Hepatocyte (in vitro differentiated cells): ENCODE measurements at regions not wholly inside any gene's neighbourhood (a gene's known extent, or its start where the extent isn't known, plus 50 kb on each side); places are given as distances from the start of the nearest gene placed in this dataset.

Experiments used
- DNase-seq: peaks from one replicate; pipeline ENCODE4 v3.0.0-alpha.2; 2016; ENCODE audit warnings: low spot score
- H2AFZ ChIP-seq: fragments of 200-600 bp; sonication (generic); 2 replicates; pipeline ENCODE4 v1.6.0; 2016; ENCODE audit warnings: antibody characterized with exemption, mild to moderate bottlenecking
- H3K27ac ChIP-seq: fragments of 200-600 bp; sonication (generic); 2 replicates; pipeline ENCODE4 v1.5.1; 2016; ENCODE audit warnings: mild to moderate bottlenecking
- H3K27me3 ChIP-seq: fragments of 200-600 bp; sonication (generic); 2 replicates; pipeline ENCODE4 v1.6.1; 2016
- H3K36me3 ChIP-seq: fragments of 200-600 bp; sonication (generic); replicated peaks from 2 replicates; pipeline ENCODE4 v1.5.1; 2016; ENCODE audit warnings: low read depth; ENCODE audit not compliant: insufficient read depth
- H3K4me1 ChIP-seq: fragments of 200-600 bp; sonication (generic); 2 replicates; pipeline ENCODE4 v1.5.1; 2016; ENCODE audit warnings: mild to moderate bottlenecking, moderate library complexity; ENCODE audit not compliant: insufficient read depth
- H3K4me2 ChIP-seq: fragments of 200-600 bp; sonication (generic); 2 replicates; pipeline ENCODE4 v1.6.0; 2016
- H3K4me3 ChIP-seq: fragments of 200-600 bp; sonication (generic); 2 replicates; pipeline ENCODE4 v1.5.1; 2016; ENCODE audit warnings: mild to moderate bottlenecking
- H3K79me2 ChIP-seq: fragments of 200-600 bp; sonication (generic); 2 replicates; pipeline ENCODE4 v1.6.0; 2017; ENCODE audit warnings: mild to moderate bottlenecking
- H3K9me2 ChIP-seq: fragments of 200-600 bp; sonication (generic); replicated peaks from 2 replicates; pipeline ENCODE4 v1.6.0; 2017; ENCODE audit warnings: mild to moderate bottlenecking; ENCODE audit not compliant: insufficient read depth
- H3K9me3 ChIP-seq: fragments of 200-600 bp; sonication (generic); 2 replicates; pipeline ENCODE4 v1.5.1; 2016; ENCODE audit warnings: low read depth, mild to moderate bottlenecking
- H4K20me1 ChIP-seq: fragments of 200-600 bp; sonication (generic); 2 replicates; pipeline ENCODE4 v1.6.0; 2016; ENCODE audit warnings: mild to moderate bottlenecking; ENCODE audit not compliant: insufficient read depth, poor library complexity, severe bottlenecking
- EZH2 ChIP-seq: fragments of 200-600 bp; sonication (generic); IDR thresholded peaks from 2 replicates; pipeline ENCODE4 v1.6.1; 2016; ENCODE audit warnings: antibody characterized with exemption, mild to moderate bottlenecking, borderline replicate concordance
- EZH2phosphoT487 ChIP-seq: fragments of 200-600 bp; sonication (generic); IDR thresholded peaks from one replicate; pipeline ENCODE4 v1.6.1; 2018; ENCODE audit warnings: antibody characterized with exemption, mild to moderate bottlenecking, low read depth, moderate library complexity; ENCODE audit not compliant: unreplicated experiment, severe bottlenecking
- WGBS: methylation state at CpG from one replicate; pipeline ENCODE4 v1.1.6; 2016; ENCODE audit warnings: low lambda C conversion rate; ENCODE audit errors: missing lambda C conversion rate; 5-methylcytosine and 5-hydroxymethylcytosine counted together
- TF ChIP-seq, protein P1 (sequence below): fragments of 200-600 bp; sonication (generic); IDR thresholded peaks from 2 replicates; pipeline ENCODE4 v1.5.1; 2016; ENCODE audit warnings: antibody characterized with exemption, mild to moderate bottlenecking; ENCODE audit not compliant: poor library complexity

DNA sequence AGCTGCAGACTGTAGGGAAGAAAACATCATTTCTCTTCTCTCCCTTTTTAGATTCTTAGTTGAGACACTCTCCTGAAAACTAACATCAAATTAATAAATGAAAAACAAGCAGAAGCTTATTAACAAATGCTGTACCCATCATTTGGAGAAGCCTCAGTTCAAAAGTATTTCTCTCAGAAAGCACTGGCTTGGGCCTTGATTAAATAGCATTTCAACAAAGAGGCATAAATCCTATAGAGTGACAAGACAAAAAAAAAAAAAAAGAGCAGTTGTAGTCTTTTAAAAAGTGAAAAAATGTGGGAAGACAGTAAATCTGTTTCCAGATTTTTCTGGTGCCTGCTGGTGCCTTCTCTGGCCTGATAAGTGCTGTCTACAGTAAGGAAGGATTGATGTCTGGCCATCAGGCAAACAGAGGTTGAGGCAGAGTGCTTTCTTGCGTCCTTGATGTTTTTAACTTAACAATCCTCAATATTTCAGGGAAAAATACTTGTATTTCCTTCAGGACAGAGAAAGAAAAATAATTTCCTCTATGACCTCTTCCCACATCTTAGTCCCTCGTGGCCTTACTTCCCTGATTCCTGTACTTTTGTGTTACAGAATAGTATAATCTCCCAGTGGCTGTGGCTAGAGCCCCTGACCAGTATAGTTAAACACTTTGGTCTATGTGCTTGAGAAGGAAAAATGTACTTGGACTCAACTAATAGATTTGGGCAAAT, 300.5 kb downstream of the HGF start:
- Histone ChIP-seq H2AFZ (no peak overlapping the region), H3K27me3 (no peaks in the 10 kb centered on the region), H3K9me2 (no peaks in the 10 kb centered on the region), H3K4me3 (no peak overlapping the region), H3K9me3 (no peaks in the 10 kb centered on the region), H3K79me2 (no peaks in the 10 kb centered on the region), H3K27ac (peak overlapping the region; percentile 47), H3K36me3 (no peaks in the 10 kb centered on the region), H3K4me1 (peaks cover 18% of the 10 kb centered on the region), H4K20me1 (no peaks in the 10 kb centered on the region), H3K4me2 (no peak overlapping the region)
- TF ChIP-seq EZH2 = no peak
- TF ChIP-seq, protein P1, sequence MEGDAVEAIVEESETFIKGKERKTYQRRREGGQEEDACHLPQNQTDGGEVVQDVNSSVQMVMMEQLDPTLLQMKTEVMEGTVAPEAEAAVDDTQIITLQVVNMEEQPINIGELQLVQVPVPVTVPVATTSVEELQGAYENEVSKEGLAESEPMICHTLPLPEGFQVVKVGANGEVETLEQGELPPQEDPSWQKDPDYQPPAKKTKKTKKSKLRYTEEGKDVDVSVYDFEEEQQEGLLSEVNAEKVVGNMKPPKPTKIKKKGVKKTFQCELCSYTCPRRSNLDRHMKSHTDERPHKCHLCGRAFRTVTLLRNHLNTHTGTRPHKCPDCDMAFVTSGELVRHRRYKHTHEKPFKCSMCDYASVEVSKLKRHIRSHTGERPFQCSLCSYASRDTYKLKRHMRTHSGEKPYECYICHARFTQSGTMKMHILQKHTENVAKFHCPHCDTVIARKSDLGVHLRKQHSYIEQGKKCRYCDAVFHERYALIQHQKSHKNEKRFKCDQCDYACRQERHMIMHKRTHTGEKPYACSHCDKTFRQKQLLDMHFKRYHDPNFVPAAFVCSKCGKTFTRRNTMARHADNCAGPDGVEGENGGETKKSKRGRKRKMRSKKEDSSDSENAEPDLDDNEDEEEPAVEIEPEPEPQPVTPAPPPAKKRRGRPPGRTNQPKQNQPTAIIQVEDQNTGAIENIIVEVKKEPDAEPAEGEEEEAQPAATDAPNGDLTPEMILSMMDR = no peak
- TF ChIP-seq EZH2phosphoT487 = no peak
- 62% methylated on average over 2 of the region's 2 CpGs for WGBS
- DNase-seq = no peak

DNA sequence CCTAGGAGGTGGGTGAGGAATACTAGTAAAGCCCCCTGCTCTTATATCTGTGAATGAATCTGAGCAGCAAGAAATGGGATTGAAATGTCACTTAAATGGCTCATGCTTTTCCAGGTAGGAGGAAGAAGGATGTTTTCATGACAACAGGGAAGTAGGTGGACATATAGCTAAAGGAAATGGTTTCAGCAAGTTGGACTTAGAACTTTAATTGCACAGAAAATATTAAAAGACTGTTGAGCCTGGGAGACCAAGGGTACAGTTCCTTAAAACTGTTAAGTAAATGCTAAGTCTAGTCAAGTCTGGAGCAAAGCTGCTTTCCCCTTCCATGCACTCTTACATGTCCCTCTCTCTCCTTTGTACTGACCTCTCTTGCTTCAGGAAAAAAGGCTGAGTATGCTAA, 301.3 kb downstream of the HGF start:
- Histone ChIP-seq H4K20me1 (no peaks in the 10 kb centered on the region), H3K79me2 (no peaks in the 10 kb centered on the region), H3K9me3 (no peaks in the 10 kb centered on the region), H3K4me2 (peak overlapping the region; percentile 24), H2AFZ (peak overlapping the region; percentile 24), H3K9me2 (no peaks in the 10 kb centered on the region), H3K27me3 (no peaks in the 10 kb centered on the region), H3K36me3 (no peaks in the 10 kb centered on the region), H3K4me1 (peaks cover 18% of the 10 kb centered on the region), H3K4me3 (no peak overlapping the region), H3K27ac (peak overlapping the region; percentile 47)
- TF ChIP-seq EZH2phosphoT487 = no peak
- TF ChIP-seq EZH2 = no peak
- TF ChIP-seq, protein P1 = no peak
- DNase-seq = no peak

DNA sequence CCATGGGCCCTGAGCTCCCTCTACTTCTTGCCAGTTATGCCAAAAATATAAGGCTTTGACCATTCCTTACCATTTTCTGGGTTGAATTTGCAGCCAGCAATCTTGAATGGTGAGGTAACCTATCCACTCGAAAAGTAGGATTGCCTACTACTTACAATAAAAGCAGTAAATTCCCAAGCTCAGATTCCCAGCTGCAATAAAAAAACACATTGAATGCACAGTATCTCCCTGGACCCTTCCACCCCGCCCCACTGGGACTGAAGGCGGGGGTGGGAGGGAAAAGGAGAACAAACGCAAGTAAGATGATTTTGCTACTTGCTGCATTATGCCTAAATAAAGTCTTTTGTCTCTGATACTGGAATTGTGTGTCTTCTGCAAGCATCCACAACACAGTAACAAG, 301.9 kb downstream of the HGF start:
- Histone ChIP-seq H3K79me2 (no peaks in the 10 kb centered on the region), H3K4me1 (peaks cover 18% of the 10 kb centered on the region), H3K36me3 (no peaks in the 10 kb centered on the region), H4K20me1 (no peaks in the 10 kb centered on the region), H2AFZ (peak overlapping the region; percentile 24), H3K27ac (peak overlapping the region; percentile 47), H3K4me2 (peak overlapping the region; percentile 24), H3K9me2 (no peaks in the 10 kb centered on the region), H3K9me3 (no peaks in the 10 kb centered on the region), H3K27me3 (no peaks in the 10 kb centered on the region), H3K4me3 (no peak overlapping the region)
- no peak for TF ChIP-seq EZH2phosphoT487
- TF ChIP-seq, protein P1 = no peak
- DNase-seq = no peak
- 70% methylated on average over 4 of the region's 4 CpGs for WGBS

DNA sequence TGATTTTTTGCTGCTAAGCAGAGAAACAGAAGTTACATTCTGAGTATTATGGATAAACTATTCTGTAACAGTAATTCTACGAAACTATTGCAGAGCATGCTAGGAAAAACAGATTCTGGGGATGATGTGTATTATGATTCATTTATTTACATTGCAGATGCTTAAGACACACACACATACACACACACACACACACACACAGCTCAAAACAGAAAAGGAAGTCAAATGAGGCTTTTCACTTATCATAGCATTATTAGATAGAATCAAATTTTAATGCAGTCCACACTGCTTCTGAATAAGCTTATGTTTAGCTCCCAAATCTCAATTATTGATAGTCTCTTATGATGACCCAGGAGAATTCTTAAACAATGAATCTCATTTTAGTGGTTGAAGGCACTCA, 307.2 kb downstream of the HGF start:
- Histone ChIP-seq H3K4me2 (no peak overlapping the region), H3K27ac (no peak overlapping the region), H3K9me3 (no peaks in the 10 kb centered on the region), H3K36me3 (no peaks in the 10 kb centered on the region), H2AFZ (no peak overlapping the region), H4K20me1 (no peaks in the 10 kb centered on the region), H3K79me2 (no peaks in the 10 kb centered on the region), H3K27me3 (no peaks in the 10 kb centered on the region), H3K9me2 (no peaks in the 10 kb centered on the region), H3K4me3 (no peak overlapping the region), H3K4me1 (peaks cover 2% of the 10 kb centered on the region)
- TF ChIP-seq EZH2phosphoT487 (no peak), EZH2 (no peak)
- TF ChIP-seq, protein P1 = no peak
- 71% methylated on average over 1 of the region's 1 CpG for WGBS
- DNase-seq = no peak
